ENCODE measurements at regions not wholly inside any gene's neighbourhood (a gene's known extent, or its start where the extent isn't known, plus 50 kb on each side); places are given as distances from the start of the nearest gene placed in this dataset.

DNA sequence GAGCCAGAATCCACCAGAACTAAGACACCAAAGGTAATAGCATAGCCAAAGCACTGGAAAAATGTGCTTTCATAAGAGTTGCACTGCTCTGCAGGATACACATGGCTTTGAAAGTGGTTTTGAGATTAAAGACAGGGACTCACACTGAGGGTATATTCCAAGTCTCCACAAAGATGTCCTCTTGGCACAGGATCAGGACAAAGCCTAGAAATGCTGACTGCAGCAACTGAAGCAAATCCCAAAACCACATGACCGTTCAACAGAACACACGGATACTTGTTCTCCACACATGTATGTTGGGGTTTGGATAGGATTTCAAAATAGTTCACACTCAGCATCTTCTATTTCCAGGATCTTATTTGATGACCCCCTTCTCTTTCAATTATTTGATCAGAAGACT is 364.3 kb upstream of the HSF2 start:
- TF ChIP-seq, protein P1, sequence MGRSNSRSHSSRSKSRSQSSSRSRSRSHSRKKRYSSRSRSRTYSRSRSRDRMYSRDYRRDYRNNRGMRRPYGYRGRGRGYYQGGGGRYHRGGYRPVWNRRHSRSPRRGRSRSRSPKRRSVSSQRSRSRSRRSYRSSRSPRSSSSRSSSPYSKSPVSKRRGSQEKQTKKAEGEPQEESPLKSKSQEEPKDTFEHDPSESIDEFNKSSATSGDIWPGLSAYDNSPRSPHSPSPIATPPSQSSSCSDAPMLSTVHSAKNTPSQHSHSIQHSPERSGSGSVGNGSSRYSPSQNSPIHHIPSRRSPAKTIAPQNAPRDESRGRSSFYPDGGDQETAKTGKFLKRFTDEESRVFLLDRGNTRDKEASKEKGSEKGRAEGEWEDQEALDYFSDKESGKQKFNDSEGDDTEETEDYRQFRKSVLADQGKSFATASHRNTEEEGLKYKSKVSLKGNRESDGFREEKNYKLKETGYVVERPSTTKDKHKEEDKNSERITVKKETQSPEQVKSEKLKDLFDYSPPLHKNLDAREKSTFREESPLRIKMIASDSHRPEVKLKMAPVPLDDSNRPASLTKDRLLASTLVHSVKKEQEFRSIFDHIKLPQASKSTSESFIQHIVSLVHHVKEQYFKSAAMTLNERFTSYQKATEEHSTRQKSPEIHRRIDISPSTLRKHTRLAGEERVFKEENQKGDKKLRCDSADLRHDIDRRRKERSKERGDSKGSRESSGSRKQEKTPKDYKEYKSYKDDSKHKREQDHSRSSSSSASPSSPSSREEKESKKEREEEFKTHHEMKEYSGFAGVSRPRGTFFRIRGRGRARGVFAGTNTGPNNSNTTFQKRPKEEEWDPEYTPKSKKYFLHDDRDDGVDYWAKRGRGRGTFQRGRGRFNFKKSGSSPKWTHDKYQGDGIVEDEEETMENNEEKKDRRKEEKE (IDR thresholded peaks at IDR 0.05; ENCODE audit: borderline replicate concordance in 1 of 2, control insufficient read depth in 1 of 2, low read depth in 2 of 2, low read length in 1 of 2): no peak
- no peak for TF ChIP-seq ELF4 (CRISPR knock-in tag; IDR thresholded peaks at IDR 0.05)
- no peak for TF ChIP-seq ELK1 (CRISPR knock-in tag; IDR thresholded peaks at IDR 0.05)
- TF ChIP-seq CTCF (IDR thresholded peaks at IDR 0.05 in 2 of 3, conservative IDR thresholded peaks at IDR 0.05 in 1 of 3; ENCODE audit: insufficient read depth in 2 of 3, low read depth in 1 of 3, low read length in 3 of 3): no peak
- no peak for TF ChIP-seq HMG20B (CRISPR knock-in tag; IDR thresholded peaks at IDR 0.05)
- TF ChIP-seq USF2 (CRISPR knock-in tag; IDR thresholded peaks at IDR 0.05): no peak

Measured in K562 (cell line).